Upper lobe of left lung (tissue), 6 donors: ENCODE measurements at regions not wholly inside any gene's neighbourhood (a gene's known extent, or its start where the extent isn't known, plus 50 kb on each side); places are given as distances from the start of the nearest gene placed in this dataset.

Source experiments
- ATAC-seq, 2 donors: fragments of 200-7000 bp; cut with Tn5 transposase; one replicate each; pipeline ENCODE4 v1.9.1; 2022; ENCODE audit warnings: mild to moderate bottlenecking in 2 of 2, moderate library complexity in 2 of 2; ENCODE audit not compliant: low FRiP score in 2 of 2
- DNase-seq, 2 donors: peaks; one replicate each; pipeline ENCODE4 v3.0.0-alpha.2; 2019 to 2020
- H3K27ac ChIP-seq, 4 donors: fragments of 200-600 bp; sonication (generic); one replicate each; pipeline ENCODE4 v1.5.1; 2016 to 2019
- H3K27me3 ChIP-seq, 4 donors: fragments of 200-600 bp; sonication (generic); one replicate each; pipeline ENCODE4 v1.5.1; 2017 to 2019
- H3K36me3 ChIP-seq, 4 donors: fragments of 200-600 bp; sonication (generic); one replicate each; pipeline ENCODE4 v1.5.1; 2016 to 2019
- H3K4me1 ChIP-seq, 4 donors: fragments of 200-600 bp; sonication (generic); one replicate each; pipeline ENCODE4 v1.5.1; 2018 to 2019
- H3K4me3 ChIP-seq, 4 donors: fragments of 200-600 bp; sonication (generic); one replicate each; pipeline ENCODE4 v1.5.1; 2017 to 2019; ENCODE audit warnings: mild to moderate bottlenecking in 2 of 4, moderate library complexity in 1 of 4
- H3K9me3 ChIP-seq, 4 donors: fragments of 200-600 bp; sonication (generic); one replicate each; pipeline ENCODE4 v1.5.1; 2018 to 2019
- CTCF ChIP-seq, 6 experiments: fragments of 450-650 bp in 4 of 6; fragments of 200-600 bp in 2 of 6; sonication (generic) in 2 of 6; IDR thresholded peaks; one replicate each; pipeline ENCODE4 v1.5.1; 2016 to 2019; ENCODE audit warnings: antibody characterized with exemption in 6 of 6
- EP300 ChIP-seq, 4 donors: sonication (generic); formaldehyde crosslinking; IDR thresholded peaks; one replicate each; pipeline ENCODE4 v1.5.1; 2017; ENCODE audit warnings: antibody characterized with exemption in 4 of 4, control low read depth in 2 of 4
- POLR2A ChIP-seq, 4 donors: fragments of 450-650 bp; IDR thresholded peaks; one replicate each; pipeline ENCODE4 v1.5.1; 2016 to 2017; ENCODE audit warnings: antibody characterized with exemption in 4 of 4, mild to moderate bottlenecking in 2 of 4
- POLR2AphosphoS5 ChIP-seq, 2 donors: sonication (generic); formaldehyde crosslinking; IDR thresholded peaks; one replicate each; pipeline ENCODE4 v1.5.1; 2017; ENCODE audit warnings: antibody characterized with exemption in 2 of 2
- WGBS, 2 donors: methylation state at CpG; one replicate each; pipeline ENCODE4 v1.1.5; 2017 to 2018; 5-methylcytosine and 5-hydroxymethylcytosine counted together
- donor health status: DM: no; HTN: no; CAD: no; lungs with moderate emphysema.
- donor health status: DM: no; HTN: yes; CAD: no; lungs with severe emphysema.

- Histone ChIP-seq H3K4me1 (no peaks in the 10 kb centered on the region), H3K27me3 (no peaks in the 10 kb centered on the region), H3K4me3 (no peak overlapping the region), H3K9me3 (no peaks in the 10 kb centered on the region), H3K36me3 (no peaks in the 10 kb centered on the region), H3K27ac (no peak overlapping the region)
- 77 to 82% methylated on average over 4 of the region's 4 CpGs for WGBS, 2 donors
- DNase-seq: no peak
- no peak for ATAC-seq
- no peak for TF ChIP-seq EP300 (IDR thresholded peaks at IDR 0.05)
- TF ChIP-seq POLR2AphosphoS5 (IDR thresholded peaks at IDR 0.05): no peak
- TF ChIP-seq CTCF (IDR thresholded peaks at IDR 0.05): no peak
- TF ChIP-seq POLR2A (IDR thresholded peaks at IDR 0.05): no peak
Measured at GRCh38 chr10:9238041-9238440, 1183.6 kb downstream of the GATA3 start.

- H3K4me1 ChIP-seq: no peaks in the 10 kb centered on the region
- H3K9me3 ChIP-seq: no peaks in the 10 kb centered on the region
- H3K36me3 ChIP-seq: no peaks in the 10 kb centered on the region
- DNase-seq (no peak), ATAC-seq (no peak)
- 21 to 28% methylated on average over 8 of the region's 8 CpGs for WGBS, 2 donors
- no peak overlapping the region for H3K4me3 ChIP-seq
- no peak overlapping the region for H3K27ac ChIP-seq
- TF ChIP-seq EP300 (IDR thresholded peaks at IDR 0.05) (no peak), POLR2A (IDR thresholded peaks at IDR 0.05) (no peak), POLR2AphosphoS5 (IDR thresholded peaks at IDR 0.05) (no peak), CTCF (IDR thresholded peaks at IDR 0.05) (no peak)
- H3K27me3 ChIP-seq: no peaks in the 10 kb centered on the region
Measured at GRCh38 chr10:9239298-9239697, 1184.8 kb downstream of the GATA3 start.

GRCh38 chr10:9243941-9244411 is 1189.5 kb downstream of the GATA3 start:
- Histone ChIP-seq H3K9me3 (no peaks in the 10 kb centered on the region), H3K36me3 (no peaks in the 10 kb centered on the region), H3K4me3 (no peak overlapping the region), H3K27me3 (no peaks in the 10 kb centered on the region), H3K4me1 (no peaks in the 10 kb centered on the region), H3K27ac (no peak overlapping the region)
- WGBS, 2 donors: 77 to 82% methylated on average over 6 of the region's 6 CpGs
- ATAC-seq (no peak), DNase-seq (no peak)
- no peak for TF ChIP-seq POLR2A (IDR thresholded peaks at IDR 0.05)
- no peak for TF ChIP-seq POLR2AphosphoS5 (IDR thresholded peaks at IDR 0.05)
- no peak for TF ChIP-seq CTCF (IDR thresholded peaks at IDR 0.05)
- no peak for TF ChIP-seq EP300 (IDR thresholded peaks at IDR 0.05)

GRCh38 chr10:9244864-9245263 is 1190.4 kb downstream of the GATA3 start:
- Histone ChIP-seq H3K36me3 (no peaks in the 10 kb centered on the region), H3K9me3 (no peaks in the 10 kb centered on the region), H3K4me1 (no peaks in the 10 kb centered on the region), H3K4me3 (no peak overlapping the region), H3K27ac (no peak overlapping the region), H3K27me3 (no peaks in the 10 kb centered on the region)
- 63 to 65% methylated on average over 1 of the region's 1 CpG for WGBS, 2 donors
- TF ChIP-seq POLR2AphosphoS5 (IDR thresholded peaks at IDR 0.05) (no peak), CTCF (IDR thresholded peaks at IDR 0.05) (no peak), EP300 (IDR thresholded peaks at IDR 0.05) (no peak), POLR2A (IDR thresholded peaks at IDR 0.05) (no peak)
- no peak for ATAC-seq
- DNase-seq: no peak

- ATAC-seq: no peak
- no peak for DNase-seq
- TF ChIP-seq CTCF (IDR thresholded peaks at IDR 0.05) (no peak), POLR2AphosphoS5 (IDR thresholded peaks at IDR 0.05) (no peak), EP300 (IDR thresholded peaks at IDR 0.05) (no peak), POLR2A (IDR thresholded peaks at IDR 0.05) (no peak)
- Histone ChIP-seq H3K4me1 (no peaks in the 10 kb centered on the region), H3K9me3 (no peaks in the 10 kb centered on the region), H3K36me3 (no peaks in the 10 kb centered on the region), H3K27ac (no peak overlapping the region), H3K27me3 (no peaks in the 10 kb centered on the region), H3K4me3 (no peak overlapping the region)
Measured at GRCh38 chr10:9253121-9253520, 1198.6 kb downstream of the GATA3 start.
